ENCODE measurements at regions not wholly inside any gene's neighbourhood (a gene's known extent, or its start where the extent isn't known, plus 50 kb on each side); places are given as distances from the start of the nearest gene placed in this dataset.

DNA sequence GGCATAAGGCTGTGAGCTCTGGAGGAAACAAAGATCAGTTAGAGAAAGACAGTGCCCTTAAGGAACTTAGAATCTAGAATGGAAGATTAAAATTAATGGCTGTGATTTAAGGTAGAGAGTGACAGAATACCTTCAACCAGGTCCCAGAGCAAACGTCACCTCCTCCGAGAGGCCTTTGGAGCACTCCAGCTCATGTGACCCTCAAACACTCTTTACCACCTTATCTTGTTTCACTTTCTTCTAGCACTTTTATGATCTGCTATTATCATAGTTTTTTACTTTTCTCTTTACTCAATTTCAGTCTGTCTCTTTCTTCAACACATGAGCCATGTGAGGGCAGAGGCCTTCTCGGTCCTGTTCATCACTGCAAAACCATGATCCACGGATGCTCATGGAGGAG lies 187.0 kb downstream of the SMIM20 start (continued):
- TF ChIP-seq SRF (IDR thresholded peaks at IDR 0.05; ENCODE audit: low read depth, low read length) (no peak), HDAC2 (IDR thresholded peaks at IDR 0.05; ENCODE audit: borderline replicate concordance in 1 of 2, low read depth in 2 of 2, low read length in 2 of 2) (no peak), ASH2L (IDR thresholded peaks at IDR 0.05; ENCODE audit: low read length) (no peak), KDM1A (IDR thresholded peaks at IDR 0.05; ENCODE audit: borderline replicate concordance, low read length) (no peak)

Measured in H1 (cell line).